HAP-1 (cell line): ENCODE measurements at regions not wholly inside any gene's neighbourhood (a gene's known extent, or its start where the extent isn't known, plus 50 kb on each side); places are given as distances from the start of the nearest gene placed in this dataset.

Experiments used
- DNase-seq, 2 experiments: peaks; one replicate each; pipeline ENCODE4 v3.0.0-alpha.2; 2016 to 2020; ENCODE audit warnings: low spot score in 2 of 2
- H3K27me3 ChIP-seq: fragments of 250-450 bp; sonication (Bioruptor Pico); 2 replicates; pipeline ENCODE4 v1.5.1; 2020; ENCODE audit warnings: low read depth, mild to moderate bottlenecking, moderate library complexity
- H3K36me3 ChIP-seq: fragments of 250-450 bp; sonication (Bioruptor Pico); replicated peaks from 2 replicates; pipeline ENCODE4 v1.5.1; 2020; ENCODE audit warnings: mild to moderate bottlenecking
- H3K4me1 ChIP-seq: fragments of 250-450 bp; sonication (Bioruptor Pico); 2 replicates; pipeline ENCODE4 v1.5.1; 2020; ENCODE audit warnings: mild to moderate bottlenecking
- H3K4me3 ChIP-seq: fragments of 250-450 bp; sonication (Bioruptor Pico); 2 replicates; pipeline ENCODE4 v1.5.1; 2020; ENCODE audit warnings: mild to moderate bottlenecking, moderate library complexity
- H3K9me3 ChIP-seq: fragments of 250-450 bp; sonication (Bioruptor Pico); 2 replicates; pipeline ENCODE4 v1.5.1; 2020; ENCODE audit warnings: mild to moderate bottlenecking, moderate library complexity
- in situ Hi-C: fragments of 300-500 bp; cut with MboI; formaldehyde crosslinking; loops from 3 replicates; pipeline ENCODE4 v1.14.3; 2020; ENCODE audit warnings: low sequenced_read_pairs, inconsistent platforms, mixed read lengths

- no peaks in the 10 kb centered on the region for H3K9me3 ChIP-seq
- H3K4me1 ChIP-seq = peaks cover 27% of the 10 kb centered on the region
- H3K36me3 ChIP-seq = no peaks in the 10 kb centered on the region
- DNase-seq = no peak
- no peak overlapping the region for H3K4me3 ChIP-seq
- in situ Hi-C loops = no loop called here
- H3K27me3 ChIP-seq = no peaks in the 10 kb centered on the region
These were observed 55.0 kb upstream of the ARID5B start for GRCh38 chr10:61846370-61847031.

GRCh38 chr10:61847087-61847486 lies 54.4 kb upstream of the ARID5B start:
- peaks cover 24% of the 10 kb centered on the region for H3K4me1 ChIP-seq
- no peaks in the 10 kb centered on the region for H3K9me3 ChIP-seq
- no peak for DNase-seq
- H3K4me3 ChIP-seq = no peak overlapping the region
- in situ Hi-C loops = no loop called here
- no peaks in the 10 kb centered on the region for H3K36me3 ChIP-seq
- H3K27me3 ChIP-seq = no peaks in the 10 kb centered on the region

- Histone ChIP-seq H3K36me3 (no peaks in the 10 kb centered on the region), H3K4me3 (no peak overlapping the region), H3K9me3 (no peaks in the 10 kb centered on the region), H3K4me1 (peaks cover 24% of the 10 kb centered on the region), H3K27me3 (no peaks in the 10 kb centered on the region)
- in situ Hi-C loops = no loop called here
- no peak for DNase-seq
These were observed 53.9 kb upstream of the ARID5B start for GRCh38 chr10:61847640-61848039.

- no peaks in the 10 kb centered on the region for H3K9me3 ChIP-seq
These were observed 51.1 kb upstream of the ARID5B start for GRCh38 chr10:61850376-61850775.

More at GRCh38 chr10:61850376-61850775, 51.1 kb upstream of the ARID5B start:
- Histone ChIP-seq H3K4me1 (peaks cover 18% of the 10 kb centered on the region), H3K36me3 (no peaks in the 10 kb centered on the region), H3K4me3 (no peak overlapping the region), H3K27me3 (no peaks in the 10 kb centered on the region)
- in situ Hi-C loops = no loop called here
- DNase-seq = no peak
